ENCODE measurements at regions not wholly inside any gene's neighbourhood (a gene's known extent, or its start where the extent isn't known, plus 50 kb on each side); places are given as distances from the start of the nearest gene placed in this dataset.

DNA sequence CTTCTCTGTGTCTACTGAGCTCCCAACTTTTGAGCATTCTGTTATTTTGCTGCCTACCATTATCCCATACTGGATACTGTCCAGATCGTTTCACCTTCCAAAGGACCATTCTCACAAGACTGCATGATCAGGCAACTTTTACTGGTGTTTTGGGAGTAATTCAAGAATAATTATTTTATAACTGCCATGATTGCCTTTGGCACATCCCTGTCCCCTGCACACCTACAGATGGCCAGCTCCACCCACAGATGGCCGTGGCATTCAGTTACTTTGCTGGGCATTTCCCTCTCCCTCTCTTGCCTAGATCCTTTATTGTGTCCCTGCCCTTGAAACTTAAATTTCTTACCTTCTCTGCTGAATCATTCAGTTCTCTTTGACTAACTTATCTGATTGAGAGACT is 263.9 kb downstream of the DIPK2A start:
- no peak for DNase-seq

DNA sequence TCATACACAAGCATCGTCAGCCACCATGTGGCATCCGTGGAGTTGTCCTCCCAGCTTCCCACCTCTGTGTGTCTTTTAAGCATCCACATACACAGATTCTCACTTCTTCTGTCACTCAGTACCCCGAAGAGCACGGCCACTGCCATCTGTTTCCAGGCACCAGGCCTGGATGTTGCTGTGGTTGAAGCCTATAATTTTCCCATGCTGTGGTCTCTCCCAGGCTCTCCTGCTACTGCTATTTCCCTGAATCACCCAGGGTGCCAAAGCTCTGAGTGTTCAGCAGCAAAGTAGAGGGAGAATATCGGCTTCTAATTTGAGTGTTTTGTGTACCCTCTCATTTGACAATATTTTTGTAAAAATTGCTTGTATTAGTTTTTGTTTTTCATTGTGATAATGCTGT is 265.7 kb downstream of the DIPK2A start:
- DNase-seq, result no peak

DNA sequence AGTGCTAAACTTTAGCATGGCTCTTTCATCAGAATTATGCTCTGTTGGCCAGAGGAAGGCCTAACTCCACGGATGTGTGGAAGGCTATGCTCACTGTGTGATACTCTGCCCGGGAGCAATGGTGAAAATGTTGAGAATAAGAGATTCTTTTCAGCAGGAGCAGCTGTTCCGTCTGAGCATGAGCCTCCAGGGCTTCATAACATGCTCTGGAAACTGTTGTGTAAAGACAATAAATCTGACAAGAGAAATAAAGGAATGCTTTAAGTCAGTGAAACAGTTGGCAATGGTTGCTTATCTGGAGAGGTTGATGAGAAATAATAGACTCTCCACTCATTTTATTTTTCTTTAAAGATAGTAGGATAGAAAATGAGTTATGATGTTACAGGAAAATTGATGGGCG is 269.8 kb downstream of the DIPK2A start:
- no peak for DNase-seq

DNA sequence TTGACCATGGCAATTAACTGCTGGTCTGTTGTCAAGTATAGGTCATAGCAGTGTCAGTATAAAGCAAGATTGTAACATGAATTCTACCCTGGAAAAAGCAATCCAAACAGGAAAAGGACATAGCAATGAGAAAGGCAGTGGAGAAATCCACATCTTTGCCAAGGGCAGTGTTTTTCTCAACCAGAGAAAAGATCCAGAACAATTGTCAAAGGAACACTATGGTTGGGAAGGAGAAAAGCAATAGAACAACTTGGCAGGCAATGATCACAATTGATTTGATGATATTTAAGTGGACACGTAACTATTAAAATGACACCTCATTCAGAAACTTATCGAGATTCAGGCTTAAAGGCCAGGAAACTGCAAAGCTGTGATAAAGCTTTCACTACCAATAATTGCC is 271.1 kb downstream of the DIPK2A start:
- no peak for DNase-seq

DNA sequence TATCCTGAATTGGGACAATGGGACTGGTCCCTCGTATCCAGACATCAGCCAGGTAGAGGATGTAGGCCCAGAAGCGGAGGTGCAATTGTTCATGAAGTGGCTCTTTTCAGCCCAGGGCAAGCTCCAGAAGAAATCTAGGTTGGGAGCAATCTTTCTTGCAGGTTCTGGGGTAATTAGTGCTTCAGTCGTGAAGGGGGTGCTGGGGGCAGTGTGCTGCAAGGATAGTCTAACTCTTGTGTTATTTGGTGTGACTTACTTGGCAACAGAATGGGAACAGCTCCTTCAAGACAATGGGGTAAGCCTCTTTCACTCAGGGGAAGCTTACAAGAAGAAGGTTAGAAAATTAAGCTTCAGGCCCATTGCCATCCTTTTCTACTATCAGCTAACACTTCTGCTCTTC is 273.0 kb downstream of the DIPK2A start:
- no peak for DNase-seq

DNA sequence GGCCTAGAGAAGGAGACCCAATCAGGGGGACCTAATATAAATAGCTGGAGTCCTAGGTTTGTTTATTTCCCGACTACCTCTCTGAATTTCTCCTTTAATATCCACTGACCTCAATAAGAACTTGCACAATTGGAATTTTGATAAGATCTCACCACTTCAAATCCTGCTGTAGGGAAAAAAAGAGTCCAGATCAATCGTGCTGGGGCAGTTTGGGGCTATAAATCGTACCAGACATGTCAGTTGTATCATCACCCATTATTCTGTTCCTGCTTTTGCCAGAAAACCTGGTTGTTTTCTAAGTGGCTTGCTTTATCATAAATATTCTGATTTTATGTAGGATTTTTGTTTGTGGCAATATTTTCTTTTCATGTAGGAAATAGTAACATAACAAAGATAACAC is 281.3 kb downstream of the DIPK2A start:
- no peak for DNase-seq

- DNase-seq, result no peak
These were observed 285.8 kb downstream of the DIPK2A start for GRCh38 chr3:144257381-144257780.

- DNase-seq, result no peak
These were observed 287.6 kb downstream of the DIPK2A start for GRCh38 chr3:144259267-144259666.

DNA sequence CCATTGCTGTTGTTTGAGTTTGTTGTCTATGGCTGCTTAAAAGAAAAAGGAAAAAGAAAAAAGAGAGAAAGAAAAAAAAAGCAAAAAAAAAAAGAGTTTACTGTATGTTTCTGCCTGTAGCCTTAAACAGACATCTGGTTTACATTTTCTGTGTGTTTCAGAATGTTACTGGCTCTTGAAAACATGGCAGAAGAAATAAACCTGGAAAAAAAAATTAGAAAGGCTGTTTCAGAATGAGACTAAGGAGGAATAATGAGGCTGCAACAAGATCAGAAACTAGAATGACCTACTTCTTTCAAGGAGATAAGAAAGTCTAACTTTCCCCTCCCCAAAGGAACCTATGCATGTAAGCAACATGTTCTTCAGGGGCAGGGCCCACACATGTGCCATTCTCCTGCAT is 292.1 kb downstream of the DIPK2A start:
- no peak for DNase-seq

GRCh38 chr3:144264350-144264749 is 292.7 kb downstream of the DIPK2A start:
- no peak for DNase-seq

DNA sequence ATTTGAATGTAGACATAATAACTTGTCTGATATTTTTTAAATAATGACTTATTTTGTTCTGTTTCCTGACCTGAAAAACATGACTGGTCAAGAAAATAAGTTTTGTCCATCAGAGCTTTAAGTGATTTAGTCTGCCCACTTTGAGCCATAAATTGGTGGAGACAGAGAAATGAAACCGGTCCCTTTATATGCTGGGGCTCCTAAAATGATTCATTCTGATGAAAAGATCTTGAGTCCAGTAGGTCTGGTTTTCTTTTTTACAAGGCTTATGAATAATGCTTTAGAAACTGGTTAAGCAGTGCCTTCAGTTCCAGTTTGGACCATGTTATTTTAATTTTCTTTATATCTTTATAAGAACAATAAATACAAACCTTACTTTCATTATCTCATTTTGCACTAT is 293.2 kb downstream of the DIPK2A start:
- DNase-seq, result no peak

- no peak for DNase-seq
These were observed 294.0 kb downstream of the DIPK2A start for GRCh38 chr3:144265542-144266100.

GRCh38 chr3:144270100-144270499 is 298.5 kb downstream of the DIPK2A start:
- no peak for DNase-seq

DNA sequence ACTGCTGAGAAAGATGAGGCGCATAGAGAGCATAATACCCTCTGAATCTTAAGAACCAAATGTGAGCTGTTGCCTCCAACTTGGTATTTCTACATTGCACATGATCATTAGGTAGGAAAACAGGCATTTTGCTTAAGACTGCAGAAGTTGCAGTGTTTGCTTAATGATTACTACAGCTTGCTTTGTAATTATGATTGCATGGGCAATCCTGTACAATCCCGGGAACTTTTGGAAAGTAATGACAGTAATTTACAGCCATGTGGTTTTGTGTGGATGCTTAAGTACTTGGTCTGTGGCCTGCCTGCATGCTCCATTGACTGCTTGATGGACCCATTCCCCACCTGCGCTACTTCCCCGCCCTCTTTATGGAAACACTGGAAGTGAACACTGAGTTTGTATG is 301.1 kb downstream of the DIPK2A start:
- peak; percentile 3 for DNase-seq

- DNase-seq, result no peak
These were observed 302.0 kb downstream of the DIPK2A start for GRCh38 chr3:144273601-144274000.

GRCh38 chr3:144275005-144275404 is 303.4 kb downstream of the DIPK2A start:
- no peak for DNase-seq

- no peak for DNase-seq
These were observed 310.7 kb downstream of the DIPK2A start for GRCh38 chr3:144282313-144282712.

- DNase-seq, result no peak
These were observed 314.8 kb downstream of the DIPK2A start for GRCh38 chr3:144286235-144286910.

DNA sequence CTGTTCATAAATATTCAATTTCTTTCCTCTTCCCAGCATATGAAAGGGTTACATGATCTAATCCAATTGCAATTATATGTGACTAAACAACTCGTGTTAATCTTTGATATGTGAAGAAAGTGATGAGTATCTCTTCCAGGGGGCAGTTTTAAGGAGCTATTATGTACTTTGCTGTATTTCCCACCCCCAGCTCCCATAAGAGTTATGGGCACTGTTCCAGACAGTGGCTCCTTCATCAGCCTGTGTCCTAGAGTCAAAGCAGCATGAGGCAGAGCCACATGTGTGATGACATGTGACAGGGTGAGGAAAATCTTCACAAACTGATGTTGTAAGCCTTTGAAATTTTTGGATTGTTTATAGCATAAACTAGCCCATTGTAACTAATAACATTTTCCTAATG is 315.4 kb downstream of the DIPK2A start:
- DNase-seq, result no peak

DNA sequence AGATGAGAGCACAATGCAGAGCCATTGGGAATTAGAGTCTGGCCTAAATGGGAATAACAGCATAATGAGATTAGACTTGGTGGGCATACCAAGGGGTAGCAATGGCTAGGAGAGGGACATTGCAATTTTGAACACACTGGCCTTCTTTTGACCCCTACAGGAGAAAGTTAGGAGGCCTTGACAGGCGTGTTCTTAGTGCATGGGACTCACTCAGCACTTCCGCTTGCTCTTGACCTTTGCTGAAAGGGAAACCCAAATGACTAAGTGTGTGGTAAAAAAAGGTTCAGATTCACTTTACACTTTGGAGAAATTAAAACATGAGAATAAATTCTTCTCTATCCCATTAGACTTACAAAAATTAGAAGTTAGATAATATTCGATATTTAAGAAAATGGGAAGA is 317.4 kb downstream of the DIPK2A start:
- no peak for DNase-seq

DNA sequence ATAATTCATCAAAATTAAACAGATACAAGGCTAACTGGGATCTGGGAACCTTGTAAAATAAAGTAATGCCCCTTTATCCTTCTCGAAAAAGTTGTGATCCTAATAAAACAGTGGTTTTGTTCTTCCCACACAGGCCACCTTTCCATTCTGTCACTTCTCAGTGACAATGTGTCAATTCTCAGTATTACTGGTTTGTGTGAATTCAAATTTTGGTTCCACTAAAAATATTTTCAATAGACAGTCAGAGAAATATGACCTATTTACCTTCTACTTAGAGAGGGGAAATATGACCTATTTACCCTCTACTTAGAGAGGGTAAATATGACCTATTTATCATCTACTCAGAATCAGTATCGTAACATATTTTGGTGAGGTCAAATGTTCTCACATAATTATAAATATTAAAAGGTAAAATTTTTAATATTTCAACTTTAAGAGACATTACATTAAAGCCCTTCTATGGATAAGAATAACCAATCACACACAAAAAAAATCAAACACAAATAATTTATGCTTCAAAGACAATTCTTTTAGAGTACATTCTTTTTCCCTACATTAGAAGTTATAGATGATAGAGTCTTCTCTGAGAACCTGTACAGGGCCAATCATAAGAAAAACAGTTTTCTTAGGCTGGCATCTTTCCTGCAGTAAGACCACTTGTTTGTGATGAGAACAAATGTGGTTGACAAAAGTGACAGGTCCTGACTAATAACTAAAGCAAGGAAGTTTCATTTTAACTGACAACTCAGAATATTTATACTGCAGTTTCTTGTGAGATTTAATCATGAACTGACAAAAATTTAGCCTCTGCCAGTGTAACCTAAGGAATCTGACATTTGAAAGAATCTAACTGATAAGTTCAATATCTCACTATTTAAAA is 323.3 kb downstream of the DIPK2A start:
- DNase-seq, result no peak

DNA sequence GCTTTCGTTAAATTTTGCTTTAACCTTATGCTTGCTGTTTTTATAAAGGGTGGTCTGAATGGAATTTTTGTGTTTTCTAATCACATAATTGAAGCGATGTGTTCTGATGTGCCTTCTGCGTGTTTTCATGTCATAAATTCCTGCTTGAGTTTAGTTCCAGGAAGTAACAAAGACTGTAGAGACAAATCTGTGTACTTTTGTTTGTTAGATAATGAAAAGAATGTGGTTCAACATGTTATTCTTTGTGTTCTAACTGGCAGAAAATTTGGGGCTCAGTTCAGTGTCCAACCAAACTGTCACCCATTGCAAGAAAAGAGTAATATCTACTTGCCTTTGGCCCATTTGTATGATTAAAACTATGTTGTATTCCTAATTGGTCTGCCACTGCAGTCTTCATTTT is 324.0 kb downstream of the DIPK2A start:
- no peak for DNase-seq

GRCh38 chr3:144296808-144297207 is 325.2 kb downstream of the DIPK2A start:
- DNase-seq, result no peak

DNA sequence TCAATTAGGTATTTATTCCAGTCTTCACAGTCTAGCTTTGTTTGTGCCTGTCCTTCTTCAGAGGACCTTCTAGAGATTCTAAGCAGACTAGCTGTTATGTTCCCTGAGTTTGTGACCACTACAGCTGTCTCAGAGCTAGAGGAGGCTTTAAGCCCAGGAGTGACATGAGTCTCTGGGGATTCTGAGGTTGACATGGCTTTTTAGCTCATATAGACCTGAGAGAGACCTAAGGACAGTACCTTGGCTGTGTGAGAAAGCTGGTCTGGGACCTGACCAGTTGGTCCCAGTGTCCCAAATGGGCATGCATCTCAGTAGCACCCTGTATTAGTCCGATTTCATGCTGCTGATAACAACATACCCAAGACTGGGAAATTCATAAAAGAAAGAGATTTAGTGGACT is 330.2 kb downstream of the DIPK2A start:
- DNase-seq, result no peak
